HFFc6 (cell line): ENCODE measurements at regions not wholly inside any gene's neighbourhood (a gene's known extent, or its start where the extent isn't known, plus 50 kb on each side); places are given as distances from the start of the nearest gene placed in this dataset.

ENCODE experiments used
- DNase-seq: peaks from one replicate; pipeline ENCODE4 v3.0.0-alpha.2; 2018
- H3K27ac Mint-ChIP-seq: 2 replicates; pipeline ENCODE4 v1.8.0; 2020; ENCODE audit warnings: mild to moderate bottlenecking, mixed read lengths
- H3K27me3 Mint-ChIP-seq: 2 replicates; pipeline ENCODE4 v1.8.0; 2021; ENCODE audit warnings: mild to moderate bottlenecking, moderate library complexity, mixed read lengths; ENCODE audit not compliant: insufficient read depth
- H3K36me3 Mint-ChIP-seq: 2 replicates; pipeline ENCODE4 v1.8.0; 2021; ENCODE audit warnings: low read depth, mixed read lengths
- H3K4me1 Mint-ChIP-seq: 2 replicates; pipeline ENCODE4 v1.8.0; 2020; ENCODE audit warnings: low read depth, mixed read lengths
- H3K4me3 Mint-ChIP-seq: 2 replicates; pipeline ENCODE4 v1.8.0; 2020; ENCODE audit warnings: mild to moderate bottlenecking, moderate library complexity, mixed read lengths
- H3K9me3 Mint-ChIP-seq: 2 replicates; pipeline ENCODE4 v1.8.0; 2020; ENCODE audit warnings: mild to moderate bottlenecking, mixed read lengths
- TF ChIP-seq, protein P1 (sequence below): fragments of 200-600 bp; sonication (generic); IDR thresholded peaks from 2 replicates; pipeline ENCODE4 v1.5.0; 2021; ENCODE audit warnings: antibody characterized with exemption, mild to moderate bottlenecking

DNA sequence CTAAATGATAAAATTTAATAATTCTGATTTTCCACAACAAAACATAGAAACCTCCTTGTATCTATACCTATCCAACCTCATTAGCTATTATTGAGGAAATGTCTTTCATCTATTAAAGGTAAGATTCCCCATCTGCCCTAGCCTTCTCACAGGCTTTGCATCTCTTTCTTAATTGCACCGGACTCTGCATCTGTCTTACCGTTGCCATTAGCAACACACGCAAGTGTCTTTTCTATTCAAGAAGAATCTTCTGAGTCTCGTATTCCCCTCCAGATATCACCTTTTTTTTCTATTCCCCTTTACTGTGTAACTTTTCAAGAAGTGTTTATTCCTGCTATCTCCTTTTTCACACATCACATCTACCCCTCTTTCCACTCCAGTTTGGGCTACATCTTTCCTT is 500.0 kb downstream of the NOVA1 start:
- DNase-seq = no peak
- Mint-ChIP-seq H3K27me3 (no peaks in the 10 kb centered on the region), H3K27ac (no peak overlapping the region), H3K4me3 (no peak overlapping the region), H3K9me3 (peaks cover 60% of the 10 kb centered on the region), H3K36me3 (peaks cover 8% of the 10 kb centered on the region), H3K4me1 (no peaks in the 10 kb centered on the region)
- TF ChIP-seq, protein P1, sequence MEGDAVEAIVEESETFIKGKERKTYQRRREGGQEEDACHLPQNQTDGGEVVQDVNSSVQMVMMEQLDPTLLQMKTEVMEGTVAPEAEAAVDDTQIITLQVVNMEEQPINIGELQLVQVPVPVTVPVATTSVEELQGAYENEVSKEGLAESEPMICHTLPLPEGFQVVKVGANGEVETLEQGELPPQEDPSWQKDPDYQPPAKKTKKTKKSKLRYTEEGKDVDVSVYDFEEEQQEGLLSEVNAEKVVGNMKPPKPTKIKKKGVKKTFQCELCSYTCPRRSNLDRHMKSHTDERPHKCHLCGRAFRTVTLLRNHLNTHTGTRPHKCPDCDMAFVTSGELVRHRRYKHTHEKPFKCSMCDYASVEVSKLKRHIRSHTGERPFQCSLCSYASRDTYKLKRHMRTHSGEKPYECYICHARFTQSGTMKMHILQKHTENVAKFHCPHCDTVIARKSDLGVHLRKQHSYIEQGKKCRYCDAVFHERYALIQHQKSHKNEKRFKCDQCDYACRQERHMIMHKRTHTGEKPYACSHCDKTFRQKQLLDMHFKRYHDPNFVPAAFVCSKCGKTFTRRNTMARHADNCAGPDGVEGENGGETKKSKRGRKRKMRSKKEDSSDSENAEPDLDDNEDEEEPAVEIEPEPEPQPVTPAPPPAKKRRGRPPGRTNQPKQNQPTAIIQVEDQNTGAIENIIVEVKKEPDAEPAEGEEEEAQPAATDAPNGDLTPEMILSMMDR = no peak

DNA sequence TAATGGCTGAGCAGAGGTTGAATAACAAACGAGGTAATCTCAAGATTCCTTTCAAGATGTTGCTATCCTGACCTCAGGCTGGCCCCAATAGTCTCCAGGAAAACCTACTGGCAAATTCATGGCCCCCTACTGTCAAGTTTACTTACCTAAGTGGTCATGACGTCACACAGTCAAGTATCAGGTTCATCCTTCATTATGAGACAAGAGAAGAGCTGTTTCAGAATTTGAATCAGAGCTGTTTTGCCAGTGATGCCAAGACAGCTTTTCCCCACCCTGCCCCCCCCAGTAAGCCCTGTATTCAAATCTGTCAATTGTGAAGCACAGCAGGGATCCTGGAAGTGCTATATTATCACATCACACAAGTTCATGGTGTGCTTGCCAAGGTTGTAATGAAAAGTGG is 509.6 kb downstream of the NOVA1 start:
- TF ChIP-seq, protein P1 = no peak
- Mint-ChIP-seq H3K4me3 (no peak overlapping the region), H3K27me3 (no peaks in the 10 kb centered on the region), H3K36me3 (no peaks in the 10 kb centered on the region; the same call in 1 of the 2 replicates), H3K27ac (no peak overlapping the region), H3K9me3 (peaks cover 60% of the 10 kb centered on the region), H3K4me1 (no peaks in the 10 kb centered on the region)
- DNase-seq = no peak

DNA sequence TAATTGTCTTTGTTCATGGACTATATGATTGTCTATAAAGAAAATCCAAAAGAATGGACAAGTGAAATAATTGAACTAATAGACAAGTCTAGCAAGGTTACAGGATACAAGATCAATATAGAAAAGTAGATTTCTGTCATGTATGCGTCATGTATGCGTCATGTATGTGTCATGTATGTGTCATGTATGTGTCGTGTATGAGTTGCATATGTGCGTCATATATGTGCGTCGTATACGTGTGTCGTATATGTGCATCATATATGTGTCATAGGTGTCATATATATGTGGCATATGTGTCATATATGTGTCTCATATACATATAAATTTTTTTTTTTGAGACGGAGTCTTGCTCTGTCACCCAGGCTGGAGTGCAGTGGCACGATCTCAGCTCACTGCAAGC is 516.8 kb downstream of the NOVA1 start:
- peaks cover 28% of the 10 kb centered on the region for H3K9me3 Mint-ChIP-seq
- H3K36me3 Mint-ChIP-seq = no peaks in the 10 kb centered on the region; the same call in 1 of the 2 replicates
- DNase-seq = no peak
- TF ChIP-seq, protein P1 = no peak
- no peak overlapping the region for H3K27ac Mint-ChIP-seq
- no peak overlapping the region for H3K4me3 Mint-ChIP-seq
- H3K27me3 Mint-ChIP-seq = no peaks in the 10 kb centered on the region
- H3K4me1 Mint-ChIP-seq = no peaks in the 10 kb centered on the region

DNA sequence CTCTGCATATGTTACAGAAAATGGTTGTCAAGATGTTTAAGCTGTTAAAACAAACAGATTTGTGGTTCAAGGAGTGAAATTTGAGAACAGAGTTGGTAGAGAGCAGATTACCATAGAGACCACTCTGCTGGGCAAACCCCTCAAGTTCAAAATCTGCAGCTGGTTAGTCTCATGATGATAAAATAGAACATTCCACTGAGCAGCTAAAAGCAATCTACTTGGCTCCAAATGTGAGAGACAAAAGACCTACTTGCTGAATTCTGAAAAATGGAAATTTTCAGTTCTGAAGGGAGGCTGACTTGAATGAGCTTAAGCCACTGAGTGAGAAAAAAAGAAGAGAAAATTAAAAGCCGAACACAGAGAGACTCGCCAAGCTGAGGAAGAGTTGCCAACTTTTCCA is 519.3 kb downstream of the NOVA1 start:
- H3K4me1 Mint-ChIP-seq = no peaks in the 10 kb centered on the region
- H3K27me3 Mint-ChIP-seq = no peaks in the 10 kb centered on the region
- H3K36me3 Mint-ChIP-seq = no peaks in the 10 kb centered on the region; the same call in 1 of the 2 replicates
- no peak overlapping the region for H3K27ac Mint-ChIP-seq
- peaks cover 27% of the 10 kb centered on the region for H3K9me3 Mint-ChIP-seq
- DNase-seq = no peak
- H3K4me3 Mint-ChIP-seq = no peak overlapping the region
- TF ChIP-seq, protein P1 = no peak

DNA sequence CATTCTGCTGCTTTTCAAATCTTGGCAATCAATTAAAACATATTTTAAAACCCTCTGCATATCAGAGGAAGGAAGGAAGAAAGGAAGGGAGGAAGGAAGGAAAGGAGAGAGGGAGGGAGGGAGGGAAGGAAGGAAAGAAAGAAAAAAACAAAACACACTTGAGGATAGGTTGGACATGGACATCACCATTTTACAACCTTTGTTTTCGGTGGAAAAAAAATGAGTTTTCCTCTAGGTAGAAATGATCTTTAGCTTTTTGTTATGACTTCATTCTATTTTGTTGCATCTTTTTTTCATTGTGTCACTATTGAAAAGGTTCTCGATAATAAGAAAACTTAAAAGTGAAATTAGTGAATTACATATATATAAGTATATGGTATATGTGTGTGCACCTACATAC is 522.9 kb downstream of the NOVA1 start:
- no peak for DNase-seq
- peaks cover 34% of the 10 kb centered on the region for H3K9me3 Mint-ChIP-seq
- no peak overlapping the region for H3K4me3 Mint-ChIP-seq
- H3K36me3 Mint-ChIP-seq = no peaks in the 10 kb centered on the region; the same call in 1 of the 2 replicates
- TF ChIP-seq, protein P1 = no peak
- no peaks in the 10 kb centered on the region for H3K4me1 Mint-ChIP-seq
- no peaks in the 10 kb centered on the region for H3K27me3 Mint-ChIP-seq
- no peak overlapping the region for H3K27ac Mint-ChIP-seq

DNA sequence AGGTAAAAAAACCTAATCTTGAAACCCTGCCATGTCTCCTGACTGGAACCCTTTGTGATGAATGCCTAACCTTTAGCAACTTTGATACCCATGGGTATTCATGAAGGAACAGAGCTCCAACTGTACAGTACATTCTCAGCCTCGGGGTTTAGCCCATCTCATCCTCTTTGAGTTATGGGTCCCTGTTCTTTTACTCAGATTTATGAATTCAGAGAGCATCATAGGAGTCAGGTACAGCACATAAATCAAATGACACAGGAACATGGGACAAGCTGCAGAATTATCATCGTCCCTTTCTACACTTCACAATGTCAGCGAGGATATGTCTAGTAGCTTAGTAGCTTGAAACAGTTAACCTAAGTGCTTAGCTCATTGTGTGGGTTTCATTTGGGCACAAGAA is 527.4 kb downstream of the NOVA1 start:
- H3K27me3 Mint-ChIP-seq = no peaks in the 10 kb centered on the region; the same call in 1 of the 2 replicates
- TF ChIP-seq, protein P1 = no peak
- DNase-seq = no peak
- H3K36me3 Mint-ChIP-seq = peaks cover 7% of the 10 kb centered on the region
- peaks cover 65% of the 10 kb centered on the region for H3K9me3 Mint-ChIP-seq
- H3K27ac Mint-ChIP-seq = no peak overlapping the region
- no peaks in the 10 kb centered on the region for H3K4me1 Mint-ChIP-seq
- H3K4me3 Mint-ChIP-seq = no peak overlapping the region
